Muscle of leg (tissue), 3 donors: ENCODE measurements at regions not wholly inside any gene's neighbourhood (a gene's known extent, or its start where the extent isn't known, plus 50 kb on each side); places are given as distances from the start of the nearest gene placed in this dataset.
"Not testable (repeated sequence)": the region's sequence is repeated elsewhere in the genome, so short reads cannot be mapped to it uniquely, and the experiment has no call there.

Experiments
- DNase-seq: peaks from one replicate; pipeline ENCODE4 v3.0.0; 2013
- H3K27ac ChIP-seq: one replicate; pipeline ENCODE4 v1.5.1; 2013; ENCODE audit warnings: mild to moderate bottlenecking, low read length, control low read depth
- H3K27me3 ChIP-seq: one replicate; pipeline ENCODE4 v1.6.1; 2013; ENCODE audit warnings: low read length; ENCODE audit not compliant: control insufficient read depth, insufficient read depth
- H3K36me3 ChIP-seq: one replicate; pipeline ENCODE4 v1.6.1; 2013; ENCODE audit warnings: low read length; ENCODE audit not compliant: control insufficient read depth, insufficient read depth
- H3K4me1 ChIP-seq: one replicate; pipeline ENCODE4 v1.6.1; 2013; ENCODE audit warnings: low read length; ENCODE audit not compliant: control insufficient read depth, insufficient read depth
- H3K4me3 ChIP-seq: one replicate; pipeline ENCODE4 v1.5.1; 2013; ENCODE audit warnings: low read length, control low read depth
- H3K9me3 ChIP-seq: replicated peaks from 2 replicates; pipeline ENCODE4 v1.6.1; 2013; ENCODE audit warnings: low read depth, low read length; ENCODE audit not compliant: control insufficient read depth
- WGBS: methylation state at CpG from one replicate; pipeline ENCODE4 v1.1.5; 2013; ENCODE audit warnings: missing lambda C conversion rate; ENCODE audit not compliant: insufficient coverage; 5-methylcytosine and 5-hydroxymethylcytosine counted together

DNA sequence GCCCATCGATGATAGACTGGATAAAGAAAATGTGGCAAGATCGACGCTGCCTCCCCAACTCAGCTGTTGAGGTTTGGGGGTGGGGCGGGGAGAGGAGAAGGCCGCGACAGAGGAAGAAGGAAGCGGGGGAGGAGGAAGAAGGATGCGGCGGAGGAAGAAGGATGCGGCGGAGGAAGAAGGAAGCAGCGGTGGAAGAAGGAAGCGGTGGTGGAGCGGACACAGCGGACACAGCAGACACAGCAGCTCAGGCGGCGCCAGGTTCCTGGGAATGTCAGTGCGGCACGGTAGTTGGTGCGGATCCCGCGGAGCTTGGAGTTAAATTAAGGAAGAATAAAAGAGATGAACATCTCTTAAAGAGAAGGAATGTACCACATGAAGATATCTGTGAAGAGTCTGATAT is 163.9 kb upstream of the NT5E start:
- H3K9me3 ChIP-seq = no peaks in the 10 kb centered on the region
- H3K4me3 ChIP-seq = no peak overlapping the region
- no peaks in the 10 kb centered on the region for H3K36me3 ChIP-seq
- no peak for DNase-seq
- no peak overlapping the region for H3K27ac ChIP-seq
- 93% methylated on average over 22 of the region's 22 CpGs for WGBS
- H3K4me1 ChIP-seq = no peaks in the 10 kb centered on the region
- H3K27me3 ChIP-seq = no peaks in the 10 kb centered on the region

DNA sequence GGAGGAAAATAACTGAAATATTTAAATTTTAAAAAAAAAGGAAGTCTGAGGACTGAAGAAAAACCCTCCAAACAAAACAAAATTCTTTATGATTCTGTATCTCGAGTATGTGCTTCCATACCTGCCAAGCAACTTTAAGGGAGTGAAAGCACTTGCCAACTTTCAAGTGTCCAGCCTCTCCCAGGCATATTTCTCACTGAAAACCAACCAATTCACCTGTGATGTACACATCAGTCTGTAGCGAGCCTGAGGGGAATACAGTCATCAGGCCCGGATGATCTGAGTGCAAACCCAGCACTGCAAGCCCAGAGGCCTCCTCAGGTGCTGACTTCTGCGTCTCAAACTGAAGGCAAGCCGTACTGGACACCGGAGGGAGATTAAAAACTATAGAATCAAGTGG is 164.8 kb upstream of the NT5E start:
- no peaks in the 10 kb centered on the region for H3K27me3 ChIP-seq
- no peak overlapping the region for H3K27ac ChIP-seq
- no peak overlapping the region for H3K4me3 ChIP-seq
- WGBS = 70% methylated on average over 3 of the region's 6 CpGs
- no peak for DNase-seq
- H3K4me1 ChIP-seq = no peaks in the 10 kb centered on the region
- H3K9me3 ChIP-seq = no peaks in the 10 kb centered on the region
- no peaks in the 10 kb centered on the region for H3K36me3 ChIP-seq

DNA sequence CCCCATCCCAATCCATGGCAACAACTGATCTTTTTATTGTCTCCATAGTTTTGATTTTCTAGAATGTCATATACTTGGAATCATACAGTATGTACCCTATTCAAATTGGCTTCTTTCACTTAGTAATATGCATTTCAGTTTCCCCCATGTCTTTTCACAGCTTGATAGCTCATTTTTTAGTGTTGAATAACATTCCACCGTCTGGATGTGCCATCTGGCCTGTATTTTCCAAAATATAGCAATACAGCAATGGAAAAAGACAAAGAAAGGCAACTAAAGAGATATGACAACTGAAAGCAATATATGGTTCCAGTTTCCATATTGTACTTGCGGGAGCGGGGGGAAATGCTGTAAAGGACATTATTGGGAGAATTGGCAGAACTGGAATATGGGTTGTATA is 166.4 kb upstream of the NT5E start:
- H3K36me3 ChIP-seq = no peaks in the 10 kb centered on the region
- no peaks in the 10 kb centered on the region for H3K27me3 ChIP-seq
- H3K4me3 ChIP-seq = no peak overlapping the region
- H3K27ac ChIP-seq = no peak overlapping the region
- no peaks in the 10 kb centered on the region for H3K4me1 ChIP-seq
- no peak for DNase-seq
- no peaks in the 10 kb centered on the region for H3K9me3 ChIP-seq
- no CpG with 5 or more reads among the region's 3 CpGs for WGBS

DNA sequence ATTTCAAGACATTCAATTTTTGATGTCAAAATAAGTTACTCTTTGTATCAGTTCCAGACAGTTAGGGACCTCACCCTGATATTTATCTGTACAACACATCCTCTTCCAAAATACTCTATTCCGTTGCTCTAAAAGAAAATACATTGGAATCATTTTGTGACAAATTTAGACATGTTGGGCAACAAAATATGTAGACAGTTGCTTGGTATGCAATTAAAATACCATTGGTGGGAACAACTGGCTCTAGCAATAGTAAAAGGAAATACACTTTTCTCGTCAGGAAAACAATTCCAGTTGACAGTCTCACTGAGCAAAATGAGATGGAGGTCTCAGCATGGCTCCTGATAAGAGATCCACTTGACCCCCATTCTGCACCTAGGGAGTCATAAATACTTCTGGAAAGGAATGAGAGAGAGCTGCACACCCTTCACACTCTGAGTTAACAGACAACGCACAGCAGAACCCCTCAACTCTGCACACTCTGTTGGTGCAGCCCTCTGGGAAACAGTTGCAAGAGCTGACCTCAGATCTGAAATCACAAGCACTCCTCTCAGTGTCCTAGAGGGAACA is 171.3 kb upstream of the NT5E start:
- WGBS = 100% methylated on average over 1 of the region's 3 CpGs

DNA sequence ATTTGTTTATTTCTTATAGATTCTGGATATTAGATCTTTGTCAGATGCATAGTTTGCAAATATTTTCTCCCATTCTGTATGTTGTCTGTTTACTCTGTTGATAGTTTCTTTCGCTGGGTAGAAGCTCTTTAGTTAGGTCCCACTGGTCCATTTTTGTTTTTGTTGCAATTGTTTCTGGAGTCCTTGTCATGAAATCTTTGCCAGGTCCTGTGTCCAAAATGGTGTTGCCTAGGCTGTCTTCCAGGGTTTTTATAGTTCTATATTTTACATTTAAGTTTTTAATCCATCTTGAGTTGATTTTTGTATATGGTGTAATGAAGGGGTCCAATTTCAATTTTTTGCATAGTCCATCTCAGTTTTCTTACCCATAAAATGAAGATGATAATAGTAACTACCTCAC is 173.9 kb upstream of the NT5E start:
- not testable (repeated sequence) for H3K27ac ChIP-seq, H3K9me3 ChIP-seq, H3K4me1 ChIP-seq, H3K4me3 ChIP-seq, H3K27me3 ChIP-seq, H3K36me3 ChIP-seq
- WGBS = no CpG with 5 or more reads among the region's 1 CpG
- DNase-seq = peak; percentile 80

More for the DNA sequence above, 171.3 kb upstream of the NT5E start:
- no peak overlapping the region for H3K27ac ChIP-seq
- no peaks in the 10 kb centered on the region for H3K4me1 ChIP-seq
- no peak for DNase-seq
- H3K4me3 ChIP-seq = no peak overlapping the region
- no peaks in the 10 kb centered on the region for H3K36me3 ChIP-seq
- no peaks in the 10 kb centered on the region for H3K9me3 ChIP-seq
- no peaks in the 10 kb centered on the region for H3K27me3 ChIP-seq

DNA sequence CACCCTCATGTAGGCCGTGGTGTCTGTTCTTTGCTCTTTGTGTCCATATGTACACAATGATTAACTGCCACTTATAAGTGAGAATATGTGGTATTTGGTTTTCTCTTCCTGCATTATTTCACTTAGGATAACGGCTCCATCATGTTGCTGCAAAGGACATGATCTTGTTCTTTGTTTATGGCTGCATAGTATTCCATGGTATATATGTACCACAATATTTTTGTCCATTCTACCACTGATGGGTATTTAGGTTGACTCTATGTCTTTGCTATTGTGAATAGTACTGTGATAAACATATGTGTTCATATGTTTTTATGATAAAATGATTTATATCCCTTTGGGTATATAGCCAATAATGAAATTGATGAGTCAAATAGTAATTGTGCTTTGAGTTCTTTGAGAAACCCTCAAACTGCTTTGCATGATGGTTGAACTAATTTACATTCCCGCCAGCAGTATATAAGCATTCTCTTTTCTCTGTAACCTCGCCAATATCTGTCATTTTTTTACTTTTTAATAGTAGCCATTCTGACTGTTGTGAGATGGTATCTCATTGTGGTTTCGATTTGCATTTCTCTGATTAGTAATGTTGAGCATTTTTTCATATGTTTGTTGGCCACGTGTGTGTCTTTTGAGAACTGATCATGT is 174.4 kb upstream of the NT5E start:
- WGBS = no CpG with 5 or more reads among the region's 6 CpGs
- H3K4me1 ChIP-seq = peaks cover 2% of the 10 kb centered on the region
- H3K4me3 ChIP-seq = no peak overlapping the region
- peaks cover 2% of the 10 kb centered on the region for H3K9me3 ChIP-seq
- H3K27ac ChIP-seq = no peak overlapping the region
- no peaks in the 10 kb centered on the region for H3K27me3 ChIP-seq
- no peaks in the 10 kb centered on the region for H3K36me3 ChIP-seq
- DNase-seq = peak; percentile 29

DNA sequence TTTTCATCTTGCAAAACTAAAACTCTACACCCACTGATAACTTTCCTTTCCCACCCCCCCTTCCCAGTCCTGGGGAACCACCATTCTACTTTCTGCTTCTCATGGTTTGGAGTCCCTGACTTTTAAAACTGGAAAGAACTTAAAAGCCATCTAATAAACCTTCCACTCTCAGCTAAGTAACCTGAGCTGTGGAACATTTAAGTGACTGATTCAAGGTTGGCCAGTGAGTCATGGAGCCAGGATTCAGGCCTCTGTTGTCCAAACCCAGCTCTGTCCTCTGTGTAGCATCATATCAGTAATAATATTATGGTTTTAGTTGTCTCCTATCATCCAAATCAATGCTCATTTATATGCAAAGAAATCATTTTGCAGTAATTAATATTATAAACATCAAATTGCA is 176.0 kb upstream of the NT5E start:
- Histone ChIP-seq H3K4me3 (no peak overlapping the region), H3K9me3 (peaks cover 2% of the 10 kb centered on the region), H3K36me3 (no peaks in the 10 kb centered on the region), H3K27ac (no peak overlapping the region), H3K27me3 (no peaks in the 10 kb centered on the region), H3K4me1 (peaks cover 2% of the 10 kb centered on the region)
- peak; percentile 28 for DNase-seq

DNA sequence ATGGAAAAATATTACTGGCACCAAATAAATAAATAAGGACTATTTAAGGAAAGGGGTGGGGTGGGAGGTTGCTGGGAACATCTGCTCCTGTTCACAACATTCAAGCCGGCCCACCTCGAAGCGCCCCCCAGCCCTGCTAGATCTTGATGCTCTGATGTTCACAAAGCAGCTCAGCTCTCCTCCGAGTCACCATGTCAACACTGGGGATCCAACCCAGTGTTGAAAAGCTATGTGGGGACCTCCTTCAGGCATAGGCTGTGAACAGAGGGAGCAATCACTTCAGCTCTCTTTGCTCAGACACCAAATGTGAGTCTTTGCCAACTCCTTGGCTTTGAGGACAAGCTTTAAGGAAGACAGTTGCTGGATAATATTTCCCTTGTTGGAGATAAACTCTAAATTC is 176.8 kb upstream of the NT5E start:
- peaks cover 5% of the 10 kb centered on the region for H3K9me3 ChIP-seq
- H3K4me1 ChIP-seq = peaks cover 2% of the 10 kb centered on the region
- H3K27me3 ChIP-seq = no peaks in the 10 kb centered on the region
- peak overlapping the region; percentile 69 for H3K27ac ChIP-seq
- peak; percentile 90 for DNase-seq
- WGBS = 45% methylated on average over 1 of the region's 4 CpGs
- no peak overlapping the region for H3K4me3 ChIP-seq
- H3K36me3 ChIP-seq = no peaks in the 10 kb centered on the region

DNA sequence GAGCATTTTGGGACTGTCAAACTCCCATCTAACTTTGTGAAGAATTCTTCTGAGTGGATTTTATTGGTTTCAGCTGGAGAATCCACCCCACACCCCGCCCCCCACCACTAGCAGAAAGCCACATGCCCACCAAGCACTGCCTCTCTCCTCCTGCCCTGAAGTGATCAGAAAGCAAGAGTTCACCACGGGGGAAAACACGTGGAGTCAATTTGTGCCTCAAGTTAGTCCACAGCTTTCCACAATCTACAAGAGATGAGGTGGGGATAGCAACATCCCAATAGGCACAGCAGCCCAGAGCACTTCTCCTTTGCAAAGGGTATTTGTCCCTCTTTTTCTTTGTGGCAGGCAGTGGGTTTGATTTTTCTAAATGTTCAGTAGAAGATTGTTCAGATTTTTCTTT is 177.3 kb upstream of the NT5E start:
- Histone ChIP-seq H3K36me3 (no peaks in the 10 kb centered on the region), H3K4me3 (no peak overlapping the region), H3K9me3 (peaks cover 5% of the 10 kb centered on the region), H3K27ac (peak overlapping the region; percentile 37), H3K4me1 (peaks cover 2% of the 10 kb centered on the region), H3K27me3 (no peaks in the 10 kb centered on the region)
- no peak for DNase-seq
- no CpG with 5 or more reads among the region's 3 CpGs for WGBS

DNA sequence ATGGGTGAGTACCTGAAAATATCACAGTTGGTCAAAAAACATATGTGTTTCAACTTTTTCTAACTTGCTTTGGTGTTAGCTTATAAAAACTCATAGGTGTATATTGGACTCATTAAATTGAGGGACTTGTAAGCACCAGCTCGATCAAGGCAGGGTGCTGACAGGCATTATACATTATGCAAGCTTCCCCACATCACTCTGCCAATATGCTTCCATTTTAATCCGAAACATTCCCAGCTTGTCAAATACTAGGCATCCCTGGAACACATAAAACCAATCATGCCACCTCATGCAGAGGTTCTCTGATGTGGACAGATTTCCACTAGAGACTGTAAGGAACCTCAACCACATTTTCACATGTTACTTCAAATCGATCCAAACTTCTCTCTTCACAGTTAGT is 187.3 kb upstream of the NT5E start:
- no peaks in the 10 kb centered on the region for H3K36me3 ChIP-seq
- H3K4me3 ChIP-seq = no peak overlapping the region
- H3K4me1 ChIP-seq = no peaks in the 10 kb centered on the region
- no peak for DNase-seq
- H3K27me3 ChIP-seq = no peaks in the 10 kb centered on the region
- H3K27ac ChIP-seq = no peak overlapping the region
- WGBS = 78% methylated on average over 1 of the region's 3 CpGs
- no peaks in the 10 kb centered on the region for H3K9me3 ChIP-seq

DNA sequence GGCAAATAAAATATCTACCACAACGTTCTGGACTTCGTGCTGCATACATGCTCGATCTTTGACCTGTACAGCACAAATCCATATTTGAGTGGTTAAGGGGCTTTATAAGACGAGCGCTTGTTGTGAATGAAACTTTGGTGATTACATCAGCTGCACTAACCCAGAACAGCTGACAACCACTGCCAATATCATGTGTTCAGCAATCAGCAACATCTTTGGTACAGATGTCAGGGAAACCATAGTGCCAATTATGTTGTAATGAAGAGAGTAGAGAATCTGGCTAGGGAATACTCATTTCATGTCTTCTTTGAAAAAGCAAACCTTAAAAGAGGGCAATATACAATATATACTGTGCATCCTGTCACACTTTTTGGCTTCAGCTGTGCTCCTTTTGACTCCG is 188.6 kb upstream of the NT5E start:
- no peaks in the 10 kb centered on the region for H3K4me1 ChIP-seq
- DNase-seq = peak; percentile 84
- no CpG with 5 or more reads among the region's 6 CpGs for WGBS
- no peak overlapping the region for H3K4me3 ChIP-seq
- peak overlapping the region; percentile 15 for H3K27ac ChIP-seq
- H3K36me3 ChIP-seq = no peaks in the 10 kb centered on the region
- no peaks in the 10 kb centered on the region for H3K9me3 ChIP-seq
- no peaks in the 10 kb centered on the region for H3K27me3 ChIP-seq
